Esophagus muscularis mucosa (tissue), 4 donors: ENCODE measurements at regions not wholly inside any gene's neighbourhood (a gene's known extent, or its start where the extent isn't known, plus 50 kb on each side); places are given as distances from the start of the nearest gene placed in this dataset.

Experiments used
- DNase-seq: peaks from one replicate; pipeline ENCODE4 v3.0.0-alpha.2; 2017; ENCODE audit errors: extremely low spot score
- H3K27ac ChIP-seq, 4 donors: fragments of 200-600 bp; sonication (generic); replicated peaks in 1 of 4; 1 replicate in 3 of 4; 2 replicates in 1 of 4; pipeline ENCODE4 v1.5.1; 2016 to 2019; ENCODE audit warnings: mild to moderate bottlenecking in 1 of 4
- H3K27me3 ChIP-seq, 4 donors: fragments of 200-600 bp; sonication (generic); one replicate each; pipeline versions ENCODE4 v1.5.1 to v1.6.0; 2016 to 2019
- H3K36me3 ChIP-seq, 4 donors: fragments of 200-600 bp; sonication (generic); one replicate each; pipeline ENCODE4 v1.5.1; 2016 to 2019
- H3K4me1 ChIP-seq, 4 donors: fragments of 200-600 bp; sonication (generic); one replicate each; pipeline ENCODE4 v1.5.1; 2016 to 2019
- H3K4me3 ChIP-seq, 4 donors: fragments of 200-600 bp; sonication (generic); 1 replicate in 2 of 4; 2 replicates in 2 of 4; pipeline ENCODE4 v1.5.1; 2016 to 2019; ENCODE audit warnings: mild to moderate bottlenecking in 4 of 4, moderate library complexity in 1 of 4
- H3K9me3 ChIP-seq, 4 donors: fragments of 200-600 bp; sonication (generic); 1 replicate in 3 of 4; 2 replicates in 1 of 4; pipeline ENCODE4 v1.5.1; 2016 to 2019
- EP300 ChIP-seq: sonication (generic); formaldehyde crosslinking; IDR thresholded peaks from one replicate; pipeline ENCODE4 v1.6.1; 2017; ENCODE audit warnings: antibody characterized with exemption
- POLR2A ChIP-seq: fragments of 450-650 bp; IDR thresholded peaks from one replicate; pipeline ENCODE4 v1.6.1; 2017; ENCODE audit warnings: antibody characterized with exemption, moderate library complexity, mild to moderate bottlenecking, low read depth
- POLR2AphosphoS5 ChIP-seq, 2 donors: sonication (generic); formaldehyde crosslinking; IDR thresholded peaks; one replicate each; pipeline ENCODE4 v1.6.1; 2017; ENCODE audit warnings: antibody characterized with exemption in 2 of 2
- WGBS: methylation state at CpG from one replicate; pipeline ENCODE4 v1.1.5; 2018; 5-methylcytosine and 5-hydroxymethylcytosine counted together
- intact Hi-C: fragments of 100-400 bp; cut with DNase I; formaldehyde crosslinking; loops from one replicate; pipeline ENCODE4 v1.15.1; 2023
- TF ChIP-seq, protein P1 (sequence below), 3 experiments: fragments of 200-600 bp in 2 of 3; fragments of 450-650 bp in 1 of 3; sonication (generic) in 2 of 3; IDR thresholded peaks; one replicate each; pipeline ENCODE4 v1.5.1; 2017 to 2019; ENCODE audit warnings: antibody characterized with exemption in 3 of 3, mild to moderate bottlenecking in 2 of 3, moderate library complexity in 1 of 3

GRCh38 chr17:52476638-52477313, 318.3 kb upstream of the CA10 start:
- intact Hi-C loops, result no loop called here

GRCh38 chr17:52470553-52470952, 312.0 kb upstream of the CA10 start:
- no peaks in the 10 kb centered on the region for H3K4me1 ChIP-seq
- DNase-seq, result no peak
- H3K9me3 ChIP-seq, result no peaks in the 10 kb centered on the region
- WGBS, result 85% methylated on average over 2 of the region's 2 CpGs
- no peak overlapping the region for H3K4me3 ChIP-seq
- intact Hi-C loops, result no loop called here
- no peaks in the 10 kb centered on the region for H3K36me3 ChIP-seq
- H3K27ac ChIP-seq, result no peak overlapping the region
- TF ChIP-seq POLR2AphosphoS5 (IDR thresholded peaks at IDR 0.05) (no peak), EP300 (no peak)
- TF ChIP-seq, protein P1, sequence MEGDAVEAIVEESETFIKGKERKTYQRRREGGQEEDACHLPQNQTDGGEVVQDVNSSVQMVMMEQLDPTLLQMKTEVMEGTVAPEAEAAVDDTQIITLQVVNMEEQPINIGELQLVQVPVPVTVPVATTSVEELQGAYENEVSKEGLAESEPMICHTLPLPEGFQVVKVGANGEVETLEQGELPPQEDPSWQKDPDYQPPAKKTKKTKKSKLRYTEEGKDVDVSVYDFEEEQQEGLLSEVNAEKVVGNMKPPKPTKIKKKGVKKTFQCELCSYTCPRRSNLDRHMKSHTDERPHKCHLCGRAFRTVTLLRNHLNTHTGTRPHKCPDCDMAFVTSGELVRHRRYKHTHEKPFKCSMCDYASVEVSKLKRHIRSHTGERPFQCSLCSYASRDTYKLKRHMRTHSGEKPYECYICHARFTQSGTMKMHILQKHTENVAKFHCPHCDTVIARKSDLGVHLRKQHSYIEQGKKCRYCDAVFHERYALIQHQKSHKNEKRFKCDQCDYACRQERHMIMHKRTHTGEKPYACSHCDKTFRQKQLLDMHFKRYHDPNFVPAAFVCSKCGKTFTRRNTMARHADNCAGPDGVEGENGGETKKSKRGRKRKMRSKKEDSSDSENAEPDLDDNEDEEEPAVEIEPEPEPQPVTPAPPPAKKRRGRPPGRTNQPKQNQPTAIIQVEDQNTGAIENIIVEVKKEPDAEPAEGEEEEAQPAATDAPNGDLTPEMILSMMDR (IDR thresholded peaks at IDR 0.05), result peak in 1 of 3 experiments; percentile 9
- H3K27me3 ChIP-seq, result no peaks in the 10 kb centered on the region

More at GRCh38 chr17:52476638-52477313, 318.3 kb upstream of the CA10 start:
- Histone ChIP-seq H3K27me3 (no peaks in the 10 kb centered on the region), H3K9me3 (no peaks in the 10 kb centered on the region), H3K4me3 (no peak overlapping the region), H3K36me3 (no peaks in the 10 kb centered on the region), H3K27ac (no peak overlapping the region), H3K4me1 (no peaks in the 10 kb centered on the region)
- WGBS, result 90% methylated on average over 2 of the region's 2 CpGs
- TF ChIP-seq EP300, result no peak
- TF ChIP-seq POLR2AphosphoS5 (IDR thresholded peaks at IDR 0.05), result no peak
- no peak for TF ChIP-seq POLR2A
- TF ChIP-seq, protein P1 (IDR thresholded peaks at IDR 0.05), result no peak
- DNase-seq, result no peak

- DNase-seq, result no peak
- H3K9me3 ChIP-seq, result no peaks in the 10 kb centered on the region
- H3K27ac ChIP-seq, result no peak overlapping the region
- WGBS, result 50% methylated on average over 2 of the region's 3 CpGs
- TF ChIP-seq POLR2A, result no peak
- TF ChIP-seq, protein P1 (IDR thresholded peaks at IDR 0.05), result no peak
- TF ChIP-seq EP300, result no peak
- no peak for TF ChIP-seq POLR2AphosphoS5 (IDR thresholded peaks at IDR 0.05)
- H3K4me1 ChIP-seq, result no peaks in the 10 kb centered on the region
- H3K4me3 ChIP-seq, result no peak overlapping the region
- intact Hi-C loops, result no loop called here
- no peaks in the 10 kb centered on the region for H3K36me3 ChIP-seq
- H3K27me3 ChIP-seq, result no peaks in the 10 kb centered on the region
Measured at GRCh38 chr17:52465407-52465806, 306.9 kb upstream of the CA10 start.

GRCh38 chr17:52451294-52451861, 292.9 kb upstream of the CA10 start:
- no peaks in the 10 kb centered on the region for H3K4me1 ChIP-seq
- no peak overlapping the region for H3K27ac ChIP-seq
- no peak for DNase-seq
- no peaks in the 10 kb centered on the region for H3K27me3 ChIP-seq
- no peak overlapping the region for H3K4me3 ChIP-seq
- no peaks in the 10 kb centered on the region for H3K36me3 ChIP-seq
- intact Hi-C loops, result no loop called here
- no peak for TF ChIP-seq POLR2AphosphoS5 (IDR thresholded peaks at IDR 0.05)
- no peak for TF ChIP-seq EP300
- no peak for TF ChIP-seq POLR2A
- TF ChIP-seq, protein P1 (IDR thresholded peaks at IDR 0.05), result no peak
- no peaks in the 10 kb centered on the region for H3K9me3 ChIP-seq

DNA sequence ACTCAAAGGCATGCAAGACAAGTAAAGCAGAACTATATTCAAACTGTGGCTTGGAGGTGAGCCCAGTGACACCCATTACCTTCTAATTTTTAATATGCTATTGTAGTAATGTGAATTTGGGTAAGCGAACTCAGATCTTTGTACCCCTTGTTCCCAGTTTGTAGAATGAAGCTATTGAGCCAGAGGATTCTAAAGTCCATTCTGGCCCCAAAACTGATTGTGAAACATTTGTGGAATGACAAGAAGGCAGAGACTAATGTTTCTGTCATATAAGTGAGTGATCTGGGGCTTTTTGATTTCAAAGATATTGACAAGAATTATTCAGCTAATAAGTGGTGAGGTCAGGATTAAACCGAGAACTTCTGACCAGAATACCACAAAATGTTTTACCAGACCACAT, 283.8 kb upstream of the CA10 start:
- Histone ChIP-seq H3K27me3 (no peaks in the 10 kb centered on the region), H3K9me3 (no peaks in the 10 kb centered on the region), H3K27ac (no peak overlapping the region), H3K4me1 (no peaks in the 10 kb centered on the region), H3K4me3 (no peak overlapping the region), H3K36me3 (no peaks in the 10 kb centered on the region)
- intact Hi-C loops, result no loop called here
- DNase-seq, result no peak
- 83% methylated on average over 2 of the region's 2 CpGs for WGBS
- no peak for TF ChIP-seq POLR2AphosphoS5 (IDR thresholded peaks at IDR 0.05)
